DOHH2 (cell line): ENCODE measurements at regions not wholly inside any gene's neighbourhood (a gene's known extent, or its start where the extent isn't known, plus 50 kb on each side); places are given as distances from the start of the nearest gene placed in this dataset.
A peak's percentile ranks its signal among the peaks of the same experiment; 100 is the strongest.

ENCODE experiments used
- H3F3A ChIP-seq: fragments of 200-600 bp; sonication (generic), shearing (Covaris generic); 2 replicates; pipeline ENCODE4 v1.6.0; 2016; ENCODE audit warnings: antibody characterized with exemption, mild to moderate bottlenecking; ENCODE audit not compliant: control insufficient read depth, insufficient read depth
- H3K27ac ChIP-seq: fragments of 200-600 bp; sonication (generic); 2 replicates; pipeline ENCODE4 v1.5.1; 2014; ENCODE audit warnings: low read depth, mild to moderate bottlenecking, low read length, moderate library complexity
- H3K27me3 ChIP-seq: fragments of 200-600 bp; sonication (generic); 2 replicates; pipeline ENCODE4 v1.6.1; 2014; ENCODE audit warnings: mild to moderate bottlenecking, low read length, mixed read lengths; ENCODE audit not compliant: control insufficient read depth
- H3K36me3 ChIP-seq: fragments of 200-600 bp; sonication (generic); 2 replicates; pipeline ENCODE4 v1.6.1; 2014; ENCODE audit warnings: mild to moderate bottlenecking, low read length, moderate library complexity, mixed read lengths; ENCODE audit not compliant: control insufficient read depth
- H3K4me1 ChIP-seq: fragments of 200-600 bp; sonication (generic); 2 replicates; pipeline ENCODE4 v1.6.1; 2014; ENCODE audit warnings: mild to moderate bottlenecking, low read length, mixed read lengths; ENCODE audit not compliant: control insufficient read depth
- H3K4me2 ChIP-seq: fragments of 200-600 bp; sonication (generic); 2 replicates; pipeline ENCODE4 v1.6.0; 2014; ENCODE audit warnings: mild to moderate bottlenecking, low read length, moderate library complexity
- H3K4me3 ChIP-seq: fragments of 200-600 bp; sonication (generic); 2 replicates; pipeline ENCODE4 v1.5.1; 2014; ENCODE audit warnings: mild to moderate bottlenecking, low read length, mixed read lengths
- H3K79me2 ChIP-seq: fragments of 200-600 bp; sonication (generic); 2 replicates; pipeline ENCODE4 v1.6.1; 2014; ENCODE audit warnings: mild to moderate bottlenecking, low read length, mixed read lengths; ENCODE audit not compliant: control insufficient read depth
- H3K9me2 ChIP-seq: fragments of 200-600 bp; sonication (generic); replicated peaks from 2 replicates; pipeline ENCODE4 v1.6.1; 2014; ENCODE audit warnings: mild to moderate bottlenecking, low read length, mixed read lengths; ENCODE audit not compliant: control insufficient read depth
- H3K9me3 ChIP-seq: fragments of 200-600 bp; sonication (generic); 2 replicates; pipeline ENCODE4 v1.6.1; 2014; ENCODE audit warnings: antibody characterized with exemption, low read length, mixed read lengths; ENCODE audit not compliant: control insufficient read depth, insufficient read depth
- H4K20me1 ChIP-seq: fragments of 200-600 bp; sonication (generic); 2 replicates; pipeline ENCODE4 v1.6.0; 2014; ENCODE audit warnings: low read depth, mild to moderate bottlenecking, antibody characterized with exemption, low read length, moderate library complexity; ENCODE audit not compliant: control insufficient read depth, insufficient read depth
- CTCF ChIP-seq: fragments of 200-600 bp; sonication (generic); IDR thresholded peaks from one replicate; pipeline ENCODE4 v1.5.1; 2014; ENCODE audit warnings: antibody characterized with exemption, mild to moderate bottlenecking, low read depth, low read length; ENCODE audit not compliant: poor library complexity, severe bottlenecking
- EZH2phosphoT487 ChIP-seq: fragments of 200-600 bp; sonication (generic); IDR thresholded peaks from 2 replicates; pipeline ENCODE4 v1.6.1; 2017; ENCODE audit warnings: borderline replicate concordance, mild to moderate bottlenecking, antibody characterized with exemption, low read length, moderate library complexity, mixed read lengths

GRCh38 chr2:60333264-60333663 lies 220.2 kb downstream of the BCL11A start:
- no peaks in the 10 kb centered on the region for H4K20me1 ChIP-seq
- H3F3A ChIP-seq: 0 out of 2 replicates have a peak, but pooled peaks cover 11% of the 10 kb centered on the region
- H3K4me2 ChIP-seq: peak overlapping the region; percentile 50
- H3K4me1 ChIP-seq: peaks cover 76% of the 10 kb centered on the region
- TF ChIP-seq EZH2phosphoT487 (no peak), CTCF (no peak)
- H3K27me3 ChIP-seq: no peaks in the 10 kb centered on the region
- H3K36me3 ChIP-seq: 0 out of 2 replicates have a peak, but pooled peaks cover 5% of the 10 kb centered on the region
- no peaks in the 10 kb centered on the region for H3K9me2 ChIP-seq
- no peaks in the 10 kb centered on the region for H3K9me3 ChIP-seq
- H3K27ac ChIP-seq: peak overlapping the region; percentile 44
- H3K79me2 ChIP-seq: no peaks in the 10 kb centered on the region
- peak overlapping the region; percentile 48 for H3K4me3 ChIP-seq

DNA sequence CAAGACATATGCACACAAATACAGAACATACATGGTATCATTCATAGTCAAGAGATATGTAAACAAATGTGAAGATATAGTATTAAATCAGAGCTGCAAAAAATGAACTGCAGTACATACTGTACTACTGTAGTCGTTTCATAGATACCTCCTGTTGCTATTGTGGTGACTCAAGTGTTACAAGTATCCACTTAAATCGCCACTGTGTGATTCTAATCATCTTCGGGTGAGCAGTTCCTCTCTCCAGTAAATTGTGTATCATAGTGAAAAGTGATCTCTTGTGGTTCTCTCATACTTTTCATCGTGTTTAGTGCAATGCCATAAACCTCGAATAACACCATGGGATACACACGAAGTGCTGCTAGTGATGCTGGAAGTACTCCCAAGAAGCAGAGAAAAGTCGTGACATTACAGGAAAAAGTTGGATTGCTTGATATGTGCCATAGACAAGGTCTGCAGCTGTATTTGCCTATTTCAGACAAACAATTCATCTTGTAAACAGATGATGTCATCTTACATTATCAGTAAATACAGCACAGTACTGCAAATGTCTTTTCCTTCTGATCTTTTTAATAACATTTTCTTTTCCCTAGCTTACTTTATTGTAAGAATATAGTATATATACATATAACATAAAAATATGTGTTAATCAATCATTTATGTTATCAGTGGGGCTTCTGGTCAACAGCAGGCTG lies 222.2 kb downstream of the BCL11A start:
- Histone ChIP-seq H3K4me2 (peak overlapping the region; percentile 25), H3K9me3 (no peaks in the 10 kb centered on the region), H3K79me2 (no peaks in the 10 kb centered on the region), H3K4me1 (peaks cover 56% of the 10 kb centered on the region), H3K9me2 (no peaks in the 10 kb centered on the region), H3K27me3 (no peaks in the 10 kb centered on the region), H3K36me3 (no peaks in the 10 kb centered on the region), H3K4me3 (no peak overlapping the region), H3K27ac (no peak overlapping the region), H4K20me1 (no peaks in the 10 kb centered on the region), H3F3A (0 out of 2 replicates have a peak, but pooled peaks cover 8% of the 10 kb centered on the region)
- TF ChIP-seq EZH2phosphoT487 (no peak), CTCF (no peak)

- H3K4me1 ChIP-seq: peaks cover 40% of the 10 kb centered on the region
- no peak overlapping the region for H3K4me3 ChIP-seq
- H4K20me1 ChIP-seq: no peaks in the 10 kb centered on the region
- no peaks in the 10 kb centered on the region for H3K9me2 ChIP-seq
- no peaks in the 10 kb centered on the region for H3K79me2 ChIP-seq
- H3K36me3 ChIP-seq: no peaks in the 10 kb centered on the region
- H3F3A ChIP-seq: 0 out of 2 replicates have a peak, but pooled peaks cover 8% of the 10 kb centered on the region
- H3K4me2 ChIP-seq: no peak overlapping the region
- no peak overlapping the region for H3K27ac ChIP-seq
- no peaks in the 10 kb centered on the region; the same call in 1 of the 2 replicates for H3K9me3 ChIP-seq
- H3K27me3 ChIP-seq: no peaks in the 10 kb centered on the region
- TF ChIP-seq CTCF (no peak), EZH2phosphoT487 (no peak)
Observed at GRCh38 chr2:60329225-60329624, 224.2 kb downstream of the BCL11A start.
